ENCODE measurements at regions not wholly inside any gene's neighbourhood (a gene's known extent, or its start where the extent isn't known, plus 50 kb on each side); places are given as distances from the start of the nearest gene placed in this dataset.

- DNase-seq = no peak
Observed at GRCh38 chr13:109880371-109881346, 94.3 kb upstream of the IRS2 start.

GRCh38 chr13:109879338-109879737 lies 93.0 kb upstream of the IRS2 start:
- no peak for DNase-seq

- DNase-seq = no peak
Observed at GRCh38 chr13:109877809-109878208, 91.4 kb upstream of the IRS2 start.

GRCh38 chr13:109875746-109876145 lies 89.4 kb upstream of the IRS2 start:
- no peak for DNase-seq

GRCh38 chr13:109874484-109875454 lies 88.4 kb upstream of the IRS2 start:
- peak; percentile 41 for DNase-seq

DNA sequence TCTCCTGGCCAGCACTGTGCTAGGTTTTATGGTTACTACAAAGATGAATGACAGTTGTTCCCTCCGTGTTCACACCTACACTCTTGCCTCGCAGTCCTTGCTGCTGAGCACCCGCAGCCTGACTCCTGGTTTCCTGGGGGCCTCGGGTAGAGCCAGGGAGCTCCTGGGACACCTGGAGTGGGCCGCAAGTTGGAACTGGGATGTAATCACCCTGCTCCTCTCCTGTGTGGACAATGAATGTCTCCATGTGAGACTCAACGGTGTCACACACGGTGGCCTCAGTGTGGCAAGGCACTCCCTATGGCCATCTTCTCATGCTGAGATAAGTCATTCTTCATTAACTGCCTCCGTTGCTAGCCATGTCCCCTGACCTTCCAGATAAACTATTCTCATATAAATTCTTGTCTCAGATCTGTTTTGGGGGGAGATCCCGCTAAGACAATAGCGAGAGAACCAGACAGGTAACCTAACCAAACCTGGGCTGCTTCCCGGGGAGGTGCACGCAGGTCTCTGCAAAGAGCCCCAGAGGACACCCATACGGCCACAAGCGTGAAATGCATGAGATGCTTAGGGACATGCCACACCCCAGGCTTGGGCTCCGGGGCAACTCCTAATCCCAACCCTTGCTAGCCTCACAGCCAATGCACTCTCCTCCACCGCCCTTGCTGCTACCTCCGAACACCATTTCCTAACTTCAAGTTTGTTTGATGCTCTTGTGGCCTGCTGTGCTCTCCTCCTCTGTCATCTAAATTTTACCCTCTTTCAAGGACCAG lies 87.2 kb upstream of the IRS2 start:
- DNase-seq = no peak

GRCh38 chr13:109872864-109873263 lies 86.5 kb upstream of the IRS2 start:
- DNase-seq = no peak

DNA sequence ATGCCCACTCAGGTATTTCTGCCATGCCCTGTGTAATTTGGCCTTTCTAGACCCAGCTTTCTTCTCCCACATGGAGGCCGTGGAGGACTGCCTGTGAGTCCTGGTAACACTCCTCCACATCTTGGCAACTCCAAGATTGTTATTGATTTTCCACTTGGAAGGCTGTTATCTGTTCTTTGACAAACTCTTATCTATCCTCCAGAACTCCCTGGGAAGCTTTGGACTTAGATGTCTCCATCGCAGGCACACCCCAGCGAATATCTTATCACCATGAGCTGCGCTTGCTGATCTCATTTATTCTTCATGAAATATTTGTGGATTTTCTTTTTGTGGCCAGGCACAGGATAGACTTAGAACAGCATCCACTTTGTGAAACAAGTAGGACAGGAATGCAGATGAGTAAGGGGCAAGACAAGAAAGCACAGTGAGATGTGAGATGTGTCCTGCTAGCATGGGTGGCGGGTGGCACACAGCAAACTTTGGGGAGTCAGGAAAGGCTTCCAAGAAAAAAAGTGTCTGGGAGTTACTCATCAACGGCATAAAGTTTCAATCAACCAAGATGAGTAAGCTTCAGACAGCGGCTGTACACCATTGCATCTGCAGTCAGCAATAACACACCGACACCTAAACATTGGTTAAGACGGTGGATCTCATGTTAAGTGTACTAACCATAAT lies 84.5 kb upstream of the IRS2 start:
- peak; percentile 13 for DNase-seq

DNA sequence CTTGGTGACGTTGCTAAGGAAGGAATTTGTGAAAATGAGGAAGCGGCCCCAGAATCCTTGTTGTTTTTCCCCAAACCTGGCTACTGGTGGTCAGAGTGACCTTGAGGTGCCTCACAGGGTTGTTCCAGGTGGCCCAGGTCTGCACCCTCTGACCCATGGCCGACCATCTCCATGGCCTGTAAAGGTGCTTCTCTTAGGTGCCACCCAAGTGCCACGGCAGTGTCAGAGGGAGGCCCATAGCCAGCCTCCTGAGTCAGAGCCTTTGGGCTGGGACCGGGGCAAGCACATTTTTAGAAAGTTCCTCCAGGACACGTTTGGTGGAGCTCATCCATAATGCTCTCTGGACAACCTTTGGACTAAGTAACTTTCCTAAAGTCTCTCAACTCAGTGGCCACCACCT lies 83.9 kb upstream of the IRS2 start:
- no peak for DNase-seq

- peak; percentile 61 for DNase-seq
Observed at GRCh38 chr13:109869312-109870237, 83.2 kb upstream of the IRS2 start.

GRCh38 chr13:109868578-109869311 lies 82.4 kb upstream of the IRS2 start:
- peak; percentile 3 for DNase-seq

DNA sequence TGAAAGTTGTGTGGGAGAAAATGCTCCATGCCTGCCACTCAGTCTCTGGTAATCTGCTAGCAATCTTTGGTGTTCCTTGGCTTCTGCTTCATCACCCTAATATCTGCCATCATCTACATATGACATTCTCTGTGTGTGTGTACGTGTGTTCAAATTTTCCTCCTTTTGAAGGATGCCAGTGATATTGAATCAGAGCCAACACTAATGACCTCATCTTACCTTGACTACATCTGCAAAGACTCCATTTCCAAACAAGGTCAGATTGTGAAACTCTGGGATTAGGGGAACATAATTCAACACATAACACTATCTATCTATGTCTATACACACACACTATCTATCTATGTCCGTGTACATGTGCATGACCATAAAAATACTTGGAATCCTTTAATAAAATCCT lies 81.4 kb upstream of the IRS2 start:
- no peak for DNase-seq

- peak; percentile 13 for DNase-seq
Observed at GRCh38 chr13:109862627-109863026, 76.2 kb upstream of the IRS2 start.

- DNase-seq = no peak
Observed at GRCh38 chr13:109859898-109860297, 73.5 kb upstream of the IRS2 start.

DNA sequence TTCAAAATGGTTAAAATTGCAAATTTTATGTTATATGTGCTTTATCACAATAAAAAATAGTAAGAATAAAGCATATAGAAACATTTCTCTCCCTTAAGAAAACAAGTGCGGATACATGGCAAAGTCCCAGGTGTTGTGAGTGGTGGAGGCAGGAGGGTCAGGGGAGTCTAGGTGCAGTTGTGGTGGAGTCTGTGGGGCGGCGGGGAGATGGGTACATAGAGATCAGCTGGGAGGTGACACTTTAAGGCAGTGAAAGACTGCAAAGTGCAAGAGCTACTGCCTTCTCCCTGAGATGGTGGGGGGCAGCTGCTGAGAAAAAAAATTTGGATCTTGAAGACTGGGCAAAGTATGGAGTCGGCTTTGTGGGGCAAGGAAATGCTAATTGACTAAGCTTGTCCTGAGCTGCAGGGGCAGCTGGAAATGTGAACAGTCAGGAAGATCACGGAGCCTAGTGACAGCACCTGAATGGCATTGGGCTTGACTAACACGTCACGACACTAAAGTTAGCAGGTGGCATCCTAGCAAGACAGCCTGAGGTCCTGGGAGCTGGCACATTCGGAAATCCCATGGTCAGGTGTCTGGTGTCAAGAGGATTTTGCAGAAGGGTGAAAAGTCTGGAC lies 72.9 kb upstream of the IRS2 start:
- no peak for DNase-seq

DNA sequence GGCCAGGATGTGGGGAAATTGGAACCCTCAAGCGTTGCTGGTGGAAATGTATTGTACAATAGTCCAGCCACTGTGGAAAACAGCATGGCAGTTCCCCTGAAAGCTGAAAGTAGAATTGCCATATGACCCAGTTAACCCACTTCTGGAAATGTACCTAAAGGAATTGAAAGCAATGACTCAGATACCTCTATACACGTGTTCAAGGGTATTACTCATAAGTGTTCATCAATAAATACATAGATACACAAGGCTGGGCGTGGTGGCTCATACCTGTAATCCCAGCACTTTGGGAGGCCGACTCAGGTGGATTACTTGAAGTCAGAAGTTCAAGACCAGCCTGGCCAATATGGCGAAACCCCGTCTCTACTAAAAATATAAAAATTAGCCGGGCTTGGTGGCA lies 71.9 kb upstream of the IRS2 start:
- DNase-seq = no peak

- no peak for DNase-seq
Observed at GRCh38 chr13:109857803-109858202, 71.4 kb upstream of the IRS2 start.

DNA sequence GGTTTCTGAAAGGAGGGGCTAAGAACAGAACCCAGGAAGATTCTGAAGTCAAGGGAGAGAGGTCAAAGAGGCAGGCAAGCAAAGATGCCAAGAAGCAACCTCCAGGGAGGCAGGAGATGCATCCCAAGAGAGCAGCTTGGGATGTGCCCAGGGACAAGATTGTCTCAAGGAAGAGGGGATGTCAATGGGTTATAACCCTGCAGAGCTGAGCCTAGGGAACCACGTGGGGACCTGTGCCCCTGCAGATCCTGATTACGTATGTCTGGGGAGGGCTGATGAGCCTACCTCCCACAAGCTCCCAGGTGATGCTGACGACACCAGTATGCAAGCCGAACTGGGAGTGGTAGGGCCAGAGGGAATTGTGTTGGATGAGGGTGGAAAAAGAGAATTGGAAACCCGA lies 70.9 kb upstream of the IRS2 start:
- no peak for DNase-seq

DNA sequence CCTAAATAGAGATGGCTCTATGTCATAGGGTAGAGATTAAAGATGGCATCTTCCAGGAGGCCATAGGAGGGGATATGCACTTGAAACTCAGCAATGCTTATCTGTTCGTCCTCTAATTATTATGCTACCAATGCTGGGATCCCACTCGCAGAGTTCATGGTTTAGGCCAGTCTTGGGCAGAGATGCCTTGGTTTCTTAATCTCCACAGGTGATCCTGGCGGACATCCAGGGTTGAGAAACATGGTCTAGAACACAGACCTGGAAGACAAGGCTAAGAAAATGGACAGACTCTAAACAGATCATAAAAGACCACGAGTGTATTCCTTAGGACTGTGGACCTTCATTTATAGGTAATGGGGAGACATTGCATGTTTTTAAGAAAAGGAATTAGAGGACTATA lies 70.0 kb upstream of the IRS2 start:
- no peak for DNase-seq

- DNase-seq = no peak
Observed at GRCh38 chr13:109853153-109853552, 66.8 kb upstream of the IRS2 start.
